HEK293T (cell line): ENCODE measurements at regions not wholly inside any gene's neighbourhood (a gene's known extent, or its start where the extent isn't known, plus 50 kb on each side); places are given as distances from the start of the nearest gene placed in this dataset.

Source experiments
- ARNT ChIP-seq: fragments of 450-650 bp; IDR thresholded peaks from 2 replicates; pipeline ENCODE4 v1.6.1; 2017; ENCODE audit warnings: mild to moderate bottlenecking
- FOXK2 ChIP-seq: fragments of 450-650 bp; IDR thresholded peaks from 2 replicates; pipeline ENCODE4 v1.6.1; 2016; ENCODE audit warnings: mild to moderate bottlenecking
- LEF1 ChIP-seq: fragments of 450-650 bp; IDR thresholded peaks from 2 replicates; pipeline ENCODE4 v1.6.1; 2017; ENCODE audit warnings: mild to moderate bottlenecking, borderline replicate concordance
- SP1 ChIP-seq: fragments of 450-650 bp; IDR thresholded peaks from 2 replicates; pipeline ENCODE4 v1.6.1; 2017
- SUZ12 ChIP-seq: fragments of 450-650 bp; IDR thresholded peaks from 2 replicates; pipeline ENCODE4 v1.6.1; 2016; ENCODE audit warnings: mild to moderate bottlenecking
- TARDBP ChIP-seq: fragments of 450-650 bp; IDR thresholded peaks from 2 replicates; pipeline ENCODE4 v1.6.1; 2016
- ZNF384 ChIP-seq: fragments of 450-650 bp; IDR thresholded peaks from 2 replicates; pipeline ENCODE4 v1.6.1; 2016

GRCh38 chr20:39823224-39823623 lies 861.1 kb downstream of the DHX35 start:
- TF ChIP-seq LEF1 (no peak), ARNT (no peak), ZNF384 (no peak), FOXK2 (no peak), SUZ12 (no peak), SP1 (no peak), TARDBP (no peak)
